Pancreas (tissue), 10 donors: ENCODE measurements at regions not wholly inside any gene's neighbourhood (a gene's known extent, or its start where the extent isn't known, plus 50 kb on each side); places are given as distances from the start of the nearest gene placed in this dataset.

ENCODE experiments used
- ATAC-seq, 4 donors: fragments of 200-7000 bp; cut with Tn5 transposase; one replicate each; pipeline versions ENCODE4 v1.8.0 to v1.9.1; 2020; ENCODE audit warnings: mild to moderate bottlenecking in 4 of 4, moderate library complexity in 4 of 4
- DNase-seq, 6 donors: peaks; one replicate each; pipeline ENCODE4 v3.0.0-alpha.2; 2020
- FAIRE-seq: peaks from 2 replicates; lab custom pipeline; 2012; peaks lifted over from hg19 to GRCh38; lab: Jason Lieb, UNC
- H3K27ac ChIP-seq, 4 donors: fragments of 200-600 bp; sonication (generic); 1 replicate in 3 of 4; 2 replicates in 1 of 4; pipeline versions ENCODE4 v1.5.0 to v1.8.0; 2020
- H3K27me3 ChIP-seq, 4 donors: fragments of 200-600 bp; one replicate each; pipeline ENCODE4 v1.8.0; 2021
- H3K36me3 ChIP-seq, 3 donors: fragments of 200-600 bp; sonication (generic) in 1 of 3; one replicate each; pipeline versions ENCODE4 v1.5.0 to v1.8.0; 2020 to 2021
- H3K4me1 ChIP-seq, 3 donors: fragments of 200-600 bp; one replicate each; pipeline ENCODE4 v1.8.0; 2021
- H3K4me3 ChIP-seq, 4 donors: fragments of 200-600 bp; sonication (generic) in 2 of 4; one replicate each; pipeline versions ENCODE4 v1.5.0 to v1.8.0; 2020 to 2021
- H3K9me3 ChIP-seq, 4 donors: fragments of 200-600 bp; one replicate each; pipeline ENCODE4 v1.8.0; 2021
- WGBS, 2 donors: extraction: QIAGEN DNeasy Blood & Tissue Kit; methylation state at CpG; one replicate each; pipeline ENCODE4 v1.1.7; 2013; 5-methylcytosine and 5-hydroxymethylcytosine counted together
- intact Hi-C, 3 donors: fragments of 100-400 bp; cut with DNase I; formaldehyde crosslinking; loops; one replicate each; pipeline versions ENCODE4 v1.11.1 to v1.14.2; 2022
- TF ChIP-seq, protein P1 (sequence below), 4 donors: fragments of 200-600 bp; sonication (generic) in 3 of 4; IDR thresholded peaks; one replicate each; pipeline versions ENCODE4 v1.5.0 to v1.8.0; 2021; ENCODE audit warnings: antibody characterized with exemption in 4 of 4
- donor health status: healthy with polysubstance abuse.
- donor health status: DM: no; HTN: no; CAD: no; lungs with moderate emphysema.
- donor health status: DM: no; HTN: no; CAD: no.
- donor health status: control.
- donor health status: control.
- donor health status: Bipolar disorder and iron deficiency.
- donor health status: DM: yes; HTN: yes; CAD: no.
- donor health status: DM: no; HTN: no; CAD: no.
- donor health status: DM: no; HTN: no; CAD: no.
- donor health status: DM: yes; HTN: yes; CAD: no.

DNA sequence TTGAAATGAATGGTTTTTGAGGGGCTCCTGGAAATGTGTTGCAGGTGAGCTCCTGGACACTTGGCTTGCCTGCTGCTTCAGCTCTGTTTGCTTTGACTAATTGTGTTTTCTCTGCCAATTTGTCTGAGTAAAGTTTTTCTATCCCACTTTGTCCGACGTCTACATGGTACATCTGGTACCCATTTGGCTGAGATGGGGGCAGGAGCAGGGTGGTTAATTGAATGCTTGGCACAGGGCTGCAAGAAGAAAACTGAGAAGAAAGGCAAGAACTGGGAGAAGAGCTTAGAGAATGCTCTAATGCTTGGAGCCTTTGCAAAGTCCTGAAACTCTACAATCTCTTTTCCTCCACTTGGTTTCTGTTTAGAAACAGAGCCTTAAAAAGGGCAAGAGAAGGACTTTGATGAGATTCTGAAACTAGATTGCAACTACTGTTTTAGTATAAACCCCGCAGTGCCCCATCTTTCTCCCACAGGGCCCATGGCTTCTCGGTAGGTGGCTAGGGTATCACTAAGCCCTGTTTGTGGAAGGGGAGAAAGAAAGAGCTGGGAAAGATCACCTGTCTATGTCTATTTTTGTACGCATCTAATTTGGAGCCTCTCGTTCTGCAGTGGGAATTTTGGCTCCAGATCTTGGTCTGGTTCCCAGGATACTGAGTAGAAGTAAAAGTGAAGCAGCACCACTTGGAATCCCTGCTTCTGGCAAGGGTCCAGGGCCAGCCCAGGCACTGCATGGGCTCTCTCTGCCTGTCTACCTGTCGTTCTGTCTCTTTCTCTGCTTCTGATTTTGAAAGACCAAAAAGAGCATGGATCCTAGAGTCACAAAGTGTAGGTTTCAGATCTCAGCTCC lies 214.4 kb downstream of the SEMA6A start:
- no peaks in the 10 kb centered on the region for H3K36me3 ChIP-seq
- peak in 2 of 4 donors; percentile 22 to 25 for ATAC-seq
- H3K27ac ChIP-seq: no peak overlapping the region
- intact Hi-C loops: no loop called here
- no peak overlapping the region for H3K4me3 ChIP-seq
- 65 to 69% methylated on average over 7 of the region's 7 CpGs for WGBS, 2 donors
- no peak for FAIRE-seq
- H3K9me3 ChIP-seq: no peaks in the 10 kb centered on the region
- peak in 3 of 6 donors; percentile 27 to 60 (median 60) for DNase-seq
- no peaks in the 10 kb centered on the region for H3K4me1 ChIP-seq
- TF ChIP-seq, protein P1, sequence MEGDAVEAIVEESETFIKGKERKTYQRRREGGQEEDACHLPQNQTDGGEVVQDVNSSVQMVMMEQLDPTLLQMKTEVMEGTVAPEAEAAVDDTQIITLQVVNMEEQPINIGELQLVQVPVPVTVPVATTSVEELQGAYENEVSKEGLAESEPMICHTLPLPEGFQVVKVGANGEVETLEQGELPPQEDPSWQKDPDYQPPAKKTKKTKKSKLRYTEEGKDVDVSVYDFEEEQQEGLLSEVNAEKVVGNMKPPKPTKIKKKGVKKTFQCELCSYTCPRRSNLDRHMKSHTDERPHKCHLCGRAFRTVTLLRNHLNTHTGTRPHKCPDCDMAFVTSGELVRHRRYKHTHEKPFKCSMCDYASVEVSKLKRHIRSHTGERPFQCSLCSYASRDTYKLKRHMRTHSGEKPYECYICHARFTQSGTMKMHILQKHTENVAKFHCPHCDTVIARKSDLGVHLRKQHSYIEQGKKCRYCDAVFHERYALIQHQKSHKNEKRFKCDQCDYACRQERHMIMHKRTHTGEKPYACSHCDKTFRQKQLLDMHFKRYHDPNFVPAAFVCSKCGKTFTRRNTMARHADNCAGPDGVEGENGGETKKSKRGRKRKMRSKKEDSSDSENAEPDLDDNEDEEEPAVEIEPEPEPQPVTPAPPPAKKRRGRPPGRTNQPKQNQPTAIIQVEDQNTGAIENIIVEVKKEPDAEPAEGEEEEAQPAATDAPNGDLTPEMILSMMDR (IDR thresholded peaks at IDR 0.05): no peak
- H3K27me3 ChIP-seq: no peaks in the 10 kb centered on the region

DNA sequence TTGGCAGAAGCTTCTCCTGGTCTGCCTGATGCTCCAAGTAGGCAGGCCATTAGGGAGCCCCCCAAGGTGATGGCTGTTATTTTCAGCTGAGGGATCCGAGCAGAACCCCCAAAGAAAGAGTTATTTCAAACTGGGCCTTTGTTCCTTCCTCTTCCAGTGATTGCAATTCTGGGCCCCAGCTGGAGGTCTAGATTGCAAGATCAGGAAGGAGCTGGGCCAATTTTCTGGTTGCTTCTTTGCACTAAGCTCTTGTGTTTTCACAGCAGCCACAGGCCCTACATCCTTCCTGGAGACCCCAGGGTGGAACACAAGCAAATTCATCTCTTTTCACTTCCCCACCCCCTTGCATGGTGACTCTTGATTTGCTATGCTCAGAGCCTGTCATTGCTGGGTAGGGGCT lies 215.0 kb downstream of the SEMA6A start:
- H3K27me3 ChIP-seq: no peaks in the 10 kb centered on the region
- H3K9me3 ChIP-seq: no peaks in the 10 kb centered on the region
- H3K4me3 ChIP-seq: no peak overlapping the region
- no peak for ATAC-seq
- no peak for DNase-seq
- H3K4me1 ChIP-seq: no peaks in the 10 kb centered on the region
- no peak overlapping the region for H3K27ac ChIP-seq
- FAIRE-seq: no peak
- intact Hi-C loops: no loop called here
- WGBS, 2 donors: 85 to 100% methylated on average over 1 of the region's 1 CpG
- TF ChIP-seq, protein P1 (IDR thresholded peaks at IDR 0.05): no peak
- H3K36me3 ChIP-seq: no peaks in the 10 kb centered on the region

DNA sequence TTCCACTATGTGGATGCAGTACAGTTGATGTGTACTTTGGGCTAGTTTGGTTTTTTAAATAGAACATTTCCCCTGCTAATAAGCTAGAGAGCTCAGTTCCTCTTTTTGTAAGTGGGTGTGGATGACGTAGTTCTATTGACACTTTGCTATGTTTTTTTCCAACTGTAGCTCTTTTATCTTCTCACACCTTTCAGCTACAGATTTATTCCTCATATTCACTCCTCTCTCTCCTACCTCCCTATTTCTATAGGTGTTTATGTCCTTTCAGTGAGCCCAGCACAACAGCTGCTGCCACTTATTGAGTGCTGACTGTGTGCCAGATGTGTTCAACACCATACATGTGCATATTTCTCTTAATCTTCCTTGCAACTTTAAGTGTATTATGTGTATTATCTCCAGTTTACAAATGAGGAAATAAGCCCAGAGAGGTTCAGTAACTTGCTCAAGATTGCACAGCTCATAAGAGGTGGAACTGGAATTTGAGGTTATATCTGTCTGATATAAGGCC lies 215.7 kb downstream of the SEMA6A start:
- no peak overlapping the region for H3K27ac ChIP-seq
- no peak for FAIRE-seq

DNA sequence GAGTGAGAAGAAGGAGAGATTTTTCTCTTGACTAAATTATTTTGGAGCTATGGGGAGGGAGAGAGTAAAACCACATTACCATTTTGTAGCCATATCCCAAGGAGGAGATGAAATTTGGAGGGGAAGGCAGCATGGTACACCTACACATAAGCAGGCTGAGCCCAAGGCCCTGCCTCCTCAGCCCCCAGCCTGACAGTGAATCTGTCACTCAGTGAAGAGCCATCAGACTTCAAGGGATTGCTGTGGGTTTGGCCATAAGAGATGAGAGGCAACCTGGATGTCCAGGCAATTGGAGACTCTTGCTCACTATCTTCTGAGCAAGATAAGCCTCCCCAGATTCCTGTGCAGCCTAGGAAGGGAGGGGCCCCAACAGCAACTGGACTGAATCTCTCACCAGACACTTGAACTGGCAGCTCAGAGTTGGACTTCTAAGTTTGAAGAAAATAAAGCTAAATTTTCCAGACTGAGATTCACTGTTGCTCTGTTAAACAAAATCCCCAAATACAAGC lies 216.6 kb downstream of the SEMA6A start:
- no peaks in the 10 kb centered on the region for H3K4me1 ChIP-seq
- no peak overlapping the region for H3K27ac ChIP-seq
- ATAC-seq (no peak), FAIRE-seq (no peak), DNase-seq (no peak)
- TF ChIP-seq, protein P1 (IDR thresholded peaks at IDR 0.05): no peak
- no peaks in the 10 kb centered on the region for H3K36me3 ChIP-seq
- H3K9me3 ChIP-seq: no peaks in the 10 kb centered on the region
- intact Hi-C loops: no loop called here
- H3K4me3 ChIP-seq: no peak overlapping the region
- no peaks in the 10 kb centered on the region for H3K27me3 ChIP-seq

More for the DNA sequence above, 215.7 kb downstream of the SEMA6A start:
- no peaks in the 10 kb centered on the region for H3K36me3 ChIP-seq
- H3K27me3 ChIP-seq: no peaks in the 10 kb centered on the region
- H3K4me1 ChIP-seq: no peaks in the 10 kb centered on the region
- peak in 3 of 4 donors; percentile 27 to 48 (median 33) for ATAC-seq
- WGBS, 2 donors: 76 to 78% methylated on average over 1 of the region's 1 CpG
- TF ChIP-seq, protein P1 (IDR thresholded peaks at IDR 0.05): no peak
- no peaks in the 10 kb centered on the region for H3K9me3 ChIP-seq
- no peak overlapping the region for H3K4me3 ChIP-seq
- intact Hi-C loops: no loop called here
- no peak for DNase-seq
